K562 (cell line): ENCODE measurements at regions not wholly inside any gene's neighbourhood (a gene's known extent, or its start where the extent isn't known, plus 50 kb on each side); places are given as distances from the start of the nearest gene placed in this dataset.

Experiments used
- CCAR2 ChIP-seq: fragments of 200-400 bp; formaldehyde crosslinking; IDR thresholded peaks from 2 replicates; pipeline ENCODE4 v1.6.1; 2017; ENCODE audit warnings: mild to moderate bottlenecking, low read depth, low read length
- DMBX1 ChIP-seq: fragments of 250-450 bp; sonication (Bioruptor Pico); IDR thresholded peaks from 2 replicates; pipeline ENCODE4 v1.8.0; 2022; ENCODE audit warnings: inconsistent platforms, mild to moderate bottlenecking, moderate library complexity, borderline replicate concordance
- E2F5 ChIP-seq: sonication (generic); formaldehyde crosslinking; IDR thresholded peaks from 2 replicates; pipeline ENCODE4 v1.8.0; 2022; ENCODE audit warnings: mild to moderate bottlenecking, missing genetic modification reagents
- ETV1 ChIP-seq: fragments of 450-650 bp; conservative IDR thresholded peaks from 2 replicates; pipeline ENCODE4 v1.6.1; 2016; ENCODE audit warnings: missing genetic modification characterization, control low read depth, low read depth, missing compliant biosample characterization
- EZH2 ChIP-seq: IDR thresholded peaks from 2 replicates; pipeline ENCODE4 v1.6.1; 2012; ENCODE audit warnings: low read depth, mild to moderate bottlenecking, inconsistent platforms, low read length, borderline replicate concordance
- HOXB6 ChIP-seq: fragments of 250-450 bp; sonication (Bioruptor Pico); IDR thresholded peaks from 2 replicates; pipeline ENCODE4 v1.5.1; 2022; ENCODE audit warnings: mild to moderate bottlenecking, borderline replicate concordance
- JUND ChIP-seq, 2 experiments: IDR thresholded peaks; 2 replicates in 1 of 2; 3 replicates in 1 of 2; pipeline ENCODE4 v1.6.1; 2011; ENCODE audit warnings: borderline replicate concordance in 2 of 2, low read depth in 2 of 2, low read length in 2 of 2, improper control_type of control experiment in 1 of 2, missing biosample characterization in 1 of 2, missing genetic modification characterization in 1 of 2, missing genetic modification reagents in 1 of 2
- KAT7 ChIP-seq: sonication (generic); formaldehyde crosslinking; IDR thresholded peaks from 2 replicates; pipeline ENCODE4 v1.8.0; 2022; ENCODE audit warnings: missing genetic modification reagents, mild to moderate bottlenecking, borderline replicate concordance
- L3MBTL2 ChIP-seq: fragments of 450-650 bp; IDR thresholded peaks from 2 replicates; pipeline ENCODE4 v1.6.1; 2016; ENCODE audit warnings: mild to moderate bottlenecking, moderate library complexity
- LEF1 ChIP-seq: fragments of 450-650 bp; IDR thresholded peaks from 2 replicates; pipeline ENCODE4 v1.6.1; 2016; ENCODE audit warnings: mild to moderate bottlenecking
- MAX ChIP-seq: sonication (generic); formaldehyde crosslinking; IDR thresholded peaks from 2 replicates; pipeline ENCODE4 v1.9.0; 2022; ENCODE audit warnings: mild to moderate bottlenecking, missing genetic modification reagents
- NFATC3 ChIP-seq: fragments of 450-650 bp; IDR thresholded peaks from 2 replicates; pipeline ENCODE4 v1.6.1; 2017; ENCODE audit warnings: mild to moderate bottlenecking
- NFRKB ChIP-seq: fragments of 450-650 bp; IDR thresholded peaks from 2 replicates; pipeline ENCODE4 v1.6.1; 2016; ENCODE audit warnings: low read depth
- SMC3 ChIP-seq: conservative IDR thresholded peaks from 2 replicates; pipeline ENCODE4 v1.6.1; 2011; ENCODE audit warnings: low read depth, low read length, improper control_type of control experiment; ENCODE audit not compliant: insufficient read depth
- SNAPC5 ChIP-seq: fragments of 250-450 bp; sonication (Bioruptor Pico); IDR thresholded peaks from 2 replicates; pipeline ENCODE4 v1.8.0; 2021; ENCODE audit warnings: moderate library complexity, mild to moderate bottlenecking, inconsistent platforms
- TFE3 ChIP-seq: fragments of 450-650 bp; formaldehyde crosslinking; IDR thresholded peaks from 2 replicates; pipeline ENCODE4 v1.4.0; 2020; ENCODE audit warnings: mild to moderate bottlenecking, mixed read lengths
- ZFP1 ChIP-seq: fragments of 450-650 bp; formaldehyde crosslinking; IDR thresholded peaks from 2 replicates; pipeline ENCODE4 v1.4.0; 2020; ENCODE audit warnings: mild to moderate bottlenecking, mixed read lengths
- ZKSCAN3 ChIP-seq: fragments of 250-450 bp; sonication (Bioruptor Pico); IDR thresholded peaks from 2 replicates; pipeline ENCODE4 v1.4.0; 2020
- ZNF354B ChIP-seq: fragments of 250-450 bp; sonication (Bioruptor Pico); IDR thresholded peaks from 2 replicates; pipeline ENCODE4 v1.4.0; 2020
- ZNF583 ChIP-seq: fragments of 250-450 bp; sonication (Bioruptor Pico); IDR thresholded peaks from 2 replicates; pipeline ENCODE4 v1.4.0; 2020
- ZNF764 ChIP-seq: fragments of 250-450 bp; sonication (Bioruptor Pico); IDR thresholded peaks from 2 replicates; pipeline ENCODE4 v1.4.0; 2020; ENCODE audit warnings: low read depth, mild to moderate bottlenecking, moderate library complexity

GRCh38 chr6:15887491-15888461 lies 224.9 kb upstream of the DTNBP1 start (continued):
- no peak for TF ChIP-seq ZNF354B (CRISPR knock-in tag)
- no peak for TF ChIP-seq E2F5 (CRISPR knock-in tag)
- TF ChIP-seq ZKSCAN3 (CRISPR knock-in tag), result no peak
- peak; percentile 38; the same call in 1 of the 2 replicates for TF ChIP-seq MAX
- no peak for TF ChIP-seq EZH2
- TF ChIP-seq CCAR2, result no peak
- TF ChIP-seq ZNF583 (CRISPR knock-in tag), result no peak
- TF ChIP-seq SNAPC5 (CRISPR knock-in tag), result no peak
- no peak for TF ChIP-seq NFATC3
- no peak for TF ChIP-seq SMC3
- peak; percentile 31; the same call in 1 of the 2 replicates for TF ChIP-seq DMBX1 (CRISPR knock-in tag)
- TF ChIP-seq NFRKB, result no peak
- no peak for TF ChIP-seq ZNF764 (CRISPR knock-in tag)
- TF ChIP-seq L3MBTL2, result peak; percentile 58; the same call in 1 of the 2 replicates
- no peak for TF ChIP-seq LEF1
- TF ChIP-seq HOXB6, result no peak
- TF ChIP-seq ETV1, result no peak
- no peak for TF ChIP-seq TFE3 (CRISPR knock-in tag)
- no peak for TF ChIP-seq JUND (IDR thresholded peaks at IDR 0.05; ENCODE audit: borderline replicate concordance, low read depth, low read length)
- TF ChIP-seq JUND (tag; IDR thresholded peaks at IDR 0.05; ENCODE audit: borderline replicate concordance, low read depth, low read length), result no peak
- TF ChIP-seq KAT7, result no peak
- TF ChIP-seq ZFP1, result peak; percentile 43; the same call in 1 of the 2 replicates
